Ishikawa (cell line): ENCODE measurements at regions not wholly inside any gene's neighbourhood (a gene's known extent, or its start where the extent isn't known, plus 50 kb on each side); places are given as distances from the start of the nearest gene placed in this dataset.

Source experiments
- CEBPB ChIP-seq: IDR thresholded peaks from 2 replicates; pipeline ENCODE4 v1.6.1; 2012
- CREB1 ChIP-seq: IDR thresholded peaks from 2 replicates; pipeline ENCODE4 v1.6.1; 2012; ENCODE audit warnings: low read depth
- EGR1 ChIP-seq: IDR thresholded peaks from 2 replicates; pipeline ENCODE4 v1.6.1; 2012
- EP300 ChIP-seq: IDR thresholded peaks from 2 replicates; pipeline ENCODE4 v1.6.1; 2012; ENCODE audit warnings: borderline replicate concordance
- FOXM1 ChIP-seq: IDR thresholded peaks from 2 replicates; pipeline ENCODE4 v1.6.1; 2012; ENCODE audit warnings: low read depth, borderline replicate concordance
- MAX ChIP-seq: IDR thresholded peaks from 2 replicates; pipeline ENCODE4 v1.6.1; 2012
- NFIC ChIP-seq: IDR thresholded peaks from 2 replicates; pipeline ENCODE4 v1.6.1; 2012
- RAD21 ChIP-seq: IDR thresholded peaks from 2 replicates; pipeline ENCODE4 v1.6.1; 2012; ENCODE audit warnings: low read depth
- REST ChIP-seq: IDR thresholded peaks from 2 replicates; pipeline ENCODE4 v1.6.1; 2012; ENCODE audit warnings: low read depth, mild to moderate bottlenecking
- TAF1 ChIP-seq: IDR thresholded peaks from 2 replicates; pipeline ENCODE4 v1.6.1; 2012; ENCODE audit warnings: low read depth, mild to moderate bottlenecking
- TCF12 ChIP-seq: IDR thresholded peaks from 2 replicates; pipeline ENCODE4 v1.6.1; 2012; ENCODE audit warnings: low read depth
- TEAD4 ChIP-seq: IDR thresholded peaks from 2 replicates; pipeline ENCODE4 v1.6.1; 2012
- USF1 ChIP-seq: IDR thresholded peaks from 2 replicates; pipeline ENCODE4 v1.6.1; 2012
- YY1 ChIP-seq: IDR thresholded peaks from 2 replicates; pipeline ENCODE4 v1.6.1; 2012; ENCODE audit warnings: low read depth
- ZBTB7A ChIP-seq: IDR thresholded peaks from 2 replicates; pipeline ENCODE4 v1.6.1; 2012; ENCODE audit warnings: low read depth

GRCh38 chrX:92209936-92210335 lies 430.8 kb downstream of the PCDH11X start:
- TF ChIP-seq NFIC (no peak), YY1 (no peak), FOXM1 (no peak), USF1 (no peak), MAX (no peak), ZBTB7A (no peak), REST (no peak), CREB1 (no peak), TAF1 (no peak), RAD21 (no peak), EP300 (no peak)

GRCh38 chrX:92213786-92214185 lies 434.6 kb downstream of the PCDH11X start:
- TF ChIP-seq YY1 (no peak), CREB1 (no peak), TAF1 (no peak), ZBTB7A (no peak), MAX (no peak), CEBPB (no peak), EGR1 (no peak), FOXM1 (no peak), REST (no peak), TEAD4 (no peak)

- TF ChIP-seq USF1 (no peak), NFIC (no peak), TCF12 (no peak), RAD21 (no peak), CREB1 (no peak), CEBPB (no peak), FOXM1 (no peak), TAF1 (no peak), REST (no peak), TEAD4 (no peak), MAX (no peak), YY1 (no peak), EP300 (no peak), ZBTB7A (no peak), EGR1 (no peak)
Measured at GRCh38 chrX:92224406-92224805, 445.2 kb downstream of the PCDH11X start.

GRCh38 chrX:92230628-92231027 lies 451.5 kb downstream of the PCDH11X start:
- TF ChIP-seq TEAD4 = no peak
- no peak for TF ChIP-seq EGR1
- TF ChIP-seq YY1 = no peak
- no peak for TF ChIP-seq ZBTB7A
- no peak for TF ChIP-seq MAX
- TF ChIP-seq EP300 = no peak
- TF ChIP-seq NFIC = no peak
- TF ChIP-seq RAD21 = no peak
- no peak for TF ChIP-seq CEBPB
- no peak for TF ChIP-seq TCF12
